Mesenchymal stem cell (in vitro differentiated cells and primary cell): ENCODE measurements at regions not wholly inside any gene's neighbourhood (a gene's known extent, or its start where the extent isn't known, plus 50 kb on each side); places are given as distances from the start of the nearest gene placed in this dataset.
"Not testable (repeated sequence)": the region's sequence is repeated elsewhere in the genome, so short reads cannot be mapped to it uniquely, and the experiment has no call there.

Experiments used
- DNase-seq: peaks from one replicate; pipeline ENCODE4 v3.0.0-alpha.2; 2013
- H2AFZ ChIP-seq: one replicate; pipeline ENCODE4 v1.6.1; 2013; ENCODE audit warnings: low read depth, mild to moderate bottlenecking, control low read depth, inconsistent platforms, low read length, moderate library complexity
- H2AK5ac ChIP-seq: 2 replicates; pipeline ENCODE4 v1.6.1; 2013; ENCODE audit warnings: low read length, moderate library complexity, mild to moderate bottlenecking, inconsistent platforms; ENCODE audit not compliant: severe bottlenecking
- H2BK120ac ChIP-seq: one replicate; pipeline ENCODE4 v1.6.1; 2013; ENCODE audit warnings: low read depth, mild to moderate bottlenecking, inconsistent platforms, low read length, moderate library complexity
- H2BK12ac ChIP-seq, 2 experiments: one replicate each; pipeline ENCODE4 v1.6.1; 2013; ENCODE audit warnings: inconsistent platforms in 2 of 2, low read length in 2 of 2, mild to moderate bottlenecking in 2 of 2, moderate library complexity in 2 of 2, control low read depth in 1 of 2
- H2BK15ac ChIP-seq: one replicate; pipeline ENCODE4 v1.6.1; 2013; ENCODE audit warnings: mild to moderate bottlenecking, low read depth, inconsistent platforms; ENCODE audit not compliant: poor library complexity, severe bottlenecking
- H2BK5ac ChIP-seq: 2 replicates; pipeline ENCODE4 v1.6.1; 2013; ENCODE audit warnings: low read depth, mild to moderate bottlenecking, low read length, control low read depth, inconsistent platforms; ENCODE audit not compliant: poor library complexity, severe bottlenecking
- H3K14ac ChIP-seq, 2 experiments: one replicate each; pipeline ENCODE4 v1.6.1; 2013; ENCODE audit warnings: inconsistent platforms in 2 of 2, low read length in 2 of 2, control low read depth in 1 of 2, mild to moderate bottlenecking in 1 of 2, moderate library complexity in 1 of 2
- H3K18ac ChIP-seq, 2 experiments: one replicate each; pipeline ENCODE4 v1.6.1; 2013; ENCODE audit warnings: inconsistent platforms in 2 of 2, low read length in 2 of 2, control low read depth in 1 of 2, low read depth in 1 of 2, mild to moderate bottlenecking in 1 of 2
- H3K23ac ChIP-seq, 2 experiments: one replicate each; pipeline ENCODE4 v1.6.1; 2013; ENCODE audit warnings: inconsistent platforms in 2 of 2, low read length in 2 of 2, mild to moderate bottlenecking in 2 of 2, moderate library complexity in 2 of 2, control low read depth in 1 of 2
- H3K27ac ChIP-seq: 2 replicates; pipeline ENCODE4 v1.5.1; 2013; ENCODE audit warnings: mild to moderate bottlenecking, moderate library complexity, low read length, control low read depth, inconsistent platforms; ENCODE audit not compliant: poor library complexity, severe bottlenecking
- H3K27me3 ChIP-seq, 2 experiments: 2 replicates each; pipeline versions ENCODE4 v1.6.1 to v1.7.0; 2013; ENCODE audit warnings: low read length in 2 of 2, mild to moderate bottlenecking in 2 of 2, moderate library complexity in 2 of 2, control low read depth in 1 of 2, inconsistent platforms in 1 of 2; ENCODE audit not compliant: control insufficient read depth in 1 of 2, insufficient read depth in 1 of 2
- H3K36me3 ChIP-seq, 2 experiments: 2 replicates each; pipeline versions ENCODE4 v1.6.1 to v1.7.0; 2013; ENCODE audit warnings: low read length in 2 of 2, control low read depth in 1 of 2, inconsistent platforms in 1 of 2, low read depth in 1 of 2, mild to moderate bottlenecking in 1 of 2; ENCODE audit not compliant: insufficient read depth in 2 of 2, control insufficient read depth in 1 of 2
- H3K4ac ChIP-seq, 2 experiments: one replicate each; pipeline ENCODE4 v1.6.1; 2013; ENCODE audit warnings: inconsistent platforms in 2 of 2, low read length in 2 of 2, mild to moderate bottlenecking in 2 of 2, moderate library complexity in 2 of 2, control low read depth in 1 of 2, low read depth in 1 of 2
- H3K4me1 ChIP-seq: 2 replicates; pipeline ENCODE4 v1.6.1; 2013; ENCODE audit warnings: low read depth, low read length, control low read depth; ENCODE audit not compliant: control insufficient read depth, insufficient read depth
- H3K4me2 ChIP-seq: 2 replicates; pipeline ENCODE4 v1.6.1; 2013; ENCODE audit warnings: low read length, mild to moderate bottlenecking, inconsistent platforms; ENCODE audit not compliant: poor library complexity, severe bottlenecking
- H3K4me3 ChIP-seq, 2 experiments: 2 replicates each; pipeline versions ENCODE4 v1.5.1 to v1.7.0; 2013; ENCODE audit warnings: low read length in 2 of 2, mild to moderate bottlenecking in 2 of 2, control low read depth in 1 of 2, low read depth in 1 of 2; ENCODE audit not compliant: insufficient read depth in 1 of 2
- H3K79me1 ChIP-seq: replicated peaks from 2 replicates; pipeline ENCODE4 v1.6.1; 2013; ENCODE audit warnings: mild to moderate bottlenecking, control low read depth, low read length, inconsistent platforms; ENCODE audit not compliant: poor library complexity, severe bottlenecking
- H3K9ac ChIP-seq: 2 replicates; pipeline ENCODE4 v1.7.0; 2013; ENCODE audit warnings: mild to moderate bottlenecking, low read length, moderate library complexity
- H3K9me3 ChIP-seq: 2 replicates; pipeline ENCODE4 v1.7.0; 2013; ENCODE audit warnings: mild to moderate bottlenecking, low read length; ENCODE audit not compliant: control insufficient read depth
- H4K8ac ChIP-seq: one replicate; pipeline ENCODE4 v1.6.1; 2013; ENCODE audit warnings: inconsistent platforms, mild to moderate bottlenecking, low read length, moderate library complexity
- H4K91ac ChIP-seq: one replicate; pipeline ENCODE4 v1.6.1; 2013; ENCODE audit warnings: mild to moderate bottlenecking, low read length, inconsistent platforms
- WGBS: methylation state at CpG from one replicate; pipeline ENCODE4 v1.1.7; 2013; ENCODE audit warnings: mixed read lengths; 5-methylcytosine and 5-hydroxymethylcytosine counted together

DNA sequence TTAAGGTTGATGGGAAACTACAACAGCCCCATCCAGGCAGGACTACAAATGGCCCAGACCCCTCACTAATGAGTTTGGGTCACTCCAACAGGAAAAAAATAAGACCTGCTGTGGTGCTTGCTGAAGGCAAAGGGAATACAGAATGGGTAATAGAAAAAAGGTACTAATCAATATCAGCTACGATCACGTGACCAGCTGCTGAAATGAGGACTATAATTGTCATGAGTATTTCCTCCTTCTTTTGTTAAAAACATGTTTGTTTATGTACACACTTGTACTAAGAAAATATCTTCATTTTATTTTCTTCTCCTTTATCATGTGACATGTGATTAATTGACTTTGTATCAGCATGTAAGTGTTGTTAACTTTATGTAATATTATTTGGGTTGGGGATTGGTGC is 199.9 kb downstream of the GJA1 start:
- H3K4me2 ChIP-seq = no peak overlapping the region
- H3K27ac ChIP-seq = no peak overlapping the region
- WGBS = 100% methylated on average over 2 of the region's 2 CpGs
- H2AK5ac ChIP-seq = no peak overlapping the region
- no peak overlapping the region for H4K8ac ChIP-seq
- H2BK5ac ChIP-seq = no peak overlapping the region
- no peak overlapping the region for H3K9ac ChIP-seq
- H2AFZ ChIP-seq = no peak overlapping the region
- H3K18ac ChIP-seq = no peak overlapping the region
- no peak overlapping the region for H3K23ac ChIP-seq
- H3K4ac ChIP-seq = no peak overlapping the region
- no peak overlapping the region for H3K14ac ChIP-seq
- H2BK12ac ChIP-seq = no peak overlapping the region
- H2BK15ac ChIP-seq = no peak overlapping the region
- H3K4me3 ChIP-seq = no peak overlapping the region
- H3K79me1 ChIP-seq = no peaks in the 10 kb centered on the region
- no peak for DNase-seq
- peaks cover 59% of the 10 kb centered on the region for H3K9me3 ChIP-seq
- H4K91ac ChIP-seq = no peak overlapping the region
- H3K4me1 ChIP-seq = no peaks in the 10 kb centered on the region
- H3K27me3 ChIP-seq = no peaks in the 10 kb centered on the region
- H3K36me3 ChIP-seq = no peaks in the 10 kb centered on the region
- no peak overlapping the region for H2BK120ac ChIP-seq

GRCh38 chr6:121636217-121636616 is 200.8 kb downstream of the GJA1 start:
- not testable (repeated sequence) for H2BK5ac ChIP-seq, H4K8ac ChIP-seq, H3K4me1 ChIP-seq, H2AFZ ChIP-seq, DNase-seq, H2BK120ac ChIP-seq, H3K9ac ChIP-seq, H3K4ac ChIP-seq, H3K79me1 ChIP-seq, H2AK5ac ChIP-seq, H3K27me3 ChIP-seq, H3K14ac ChIP-seq, H4K91ac ChIP-seq, H3K36me3 ChIP-seq, H3K18ac ChIP-seq, H2BK12ac ChIP-seq, H2BK15ac ChIP-seq, H3K23ac ChIP-seq, H3K27ac ChIP-seq, H3K4me2 ChIP-seq
- 100% methylated on average over 1 of the region's 2 CpGs for WGBS
- Histone ChIP-seq H3K9me3 (peaks cover 57% of the 10 kb centered on the region), H3K4me3 (peak overlapping the region in 1 of 2 experiments; percentile 42)

DNA sequence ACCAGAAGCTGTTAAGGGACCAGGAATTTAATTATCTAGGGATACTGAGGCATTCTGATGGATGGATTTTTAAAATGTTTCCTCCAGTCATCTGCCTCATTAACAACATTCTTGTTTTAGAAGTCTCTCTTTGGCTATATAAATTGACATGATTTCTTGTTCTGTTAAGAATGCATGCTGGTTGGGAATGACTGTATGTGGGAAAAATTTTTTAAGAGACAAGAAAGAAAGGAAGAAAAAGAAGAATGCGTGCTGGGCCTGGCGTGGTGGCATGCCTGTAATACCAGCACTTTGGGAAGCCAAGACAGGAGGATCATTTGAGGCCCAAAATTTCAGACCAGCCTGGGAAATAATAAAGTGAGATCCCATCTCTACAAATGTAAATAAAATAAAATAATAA is 203.6 kb downstream of the GJA1 start:
- H2BK15ac ChIP-seq = no peak overlapping the region
- H3K4me1 ChIP-seq = no peaks in the 10 kb centered on the region
- no peak overlapping the region for H2AFZ ChIP-seq
- no peak overlapping the region for H4K8ac ChIP-seq
- H3K79me1 ChIP-seq = no peaks in the 10 kb centered on the region
- no peak overlapping the region for H3K4ac ChIP-seq
- H3K27me3 ChIP-seq = no peaks in the 10 kb centered on the region
- H3K23ac ChIP-seq = no peak overlapping the region
- no peak overlapping the region for H3K27ac ChIP-seq
- no peak overlapping the region for H3K14ac ChIP-seq
- H3K9ac ChIP-seq = no peak overlapping the region
- no peak overlapping the region for H2AK5ac ChIP-seq
- no peak overlapping the region for H3K4me3 ChIP-seq
- no peak overlapping the region for H2BK12ac ChIP-seq
- H3K18ac ChIP-seq = no peak overlapping the region
- H4K91ac ChIP-seq = no peak overlapping the region
- peaks cover 39% of the 10 kb centered on the region for H3K9me3 ChIP-seq
- no peak overlapping the region for H2BK120ac ChIP-seq
- WGBS = 95% methylated on average over 2 of the region's 2 CpGs
- DNase-seq = no peak
- H2BK5ac ChIP-seq = no peak overlapping the region
- no peak overlapping the region for H3K4me2 ChIP-seq
- no peaks in the 10 kb centered on the region for H3K36me3 ChIP-seq

DNA sequence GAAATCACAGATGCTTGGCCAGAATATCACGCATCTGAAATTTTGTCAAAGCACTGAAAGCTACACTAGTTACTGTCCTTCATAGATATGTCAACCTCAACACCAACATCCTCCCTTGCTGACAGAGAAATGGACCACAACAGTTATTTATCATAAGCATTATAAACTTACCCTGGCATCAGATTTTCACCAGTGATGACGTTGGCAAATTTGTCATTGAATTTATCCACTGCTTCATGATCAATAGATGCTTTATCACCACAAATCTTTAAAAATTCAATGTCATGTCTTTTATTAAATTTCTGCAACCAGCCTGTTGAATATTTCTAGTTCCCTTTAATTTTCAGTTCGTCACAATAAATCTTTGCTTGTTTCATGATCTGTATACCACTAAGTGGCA is 205.7 kb downstream of the GJA1 start:
- 84% methylated on average over 3 of the region's 3 CpGs for WGBS
- H3K9me3 ChIP-seq = peaks cover 19% of the 10 kb centered on the region

More for the DNA sequence above, 205.7 kb downstream of the GJA1 start:
- H3K36me3 ChIP-seq = no peaks in the 10 kb centered on the region
- no peak overlapping the region for H3K4me2 ChIP-seq
- no peaks in the 10 kb centered on the region for H3K27me3 ChIP-seq
- H3K4me3 ChIP-seq = no peak overlapping the region
- no peak overlapping the region for H2AFZ ChIP-seq
- H4K91ac ChIP-seq = no peak overlapping the region
- DNase-seq = no peak
- H2AK5ac ChIP-seq = no peak overlapping the region
- no peak overlapping the region for H2BK12ac ChIP-seq
- no peak overlapping the region for H2BK15ac ChIP-seq
- no peak overlapping the region for H2BK5ac ChIP-seq
- H3K4me1 ChIP-seq = no peaks in the 10 kb centered on the region
- no peak overlapping the region for H3K18ac ChIP-seq
- no peak overlapping the region for H3K4ac ChIP-seq
- H3K79me1 ChIP-seq = no peaks in the 10 kb centered on the region
- no peak overlapping the region for H2BK120ac ChIP-seq
- no peak overlapping the region for H3K23ac ChIP-seq
- H3K27ac ChIP-seq = no peak overlapping the region
- H3K9ac ChIP-seq = no peak overlapping the region
- no peak overlapping the region for H4K8ac ChIP-seq
- no peak overlapping the region for H3K14ac ChIP-seq
